Endothelial cell of umbilical vein (primary cell): ENCODE measurements at regions not wholly inside any gene's neighbourhood (a gene's known extent, or its start where the extent isn't known, plus 50 kb on each side); places are given as distances from the start of the nearest gene placed in this dataset.
"Not testable (repeated sequence)": the region's sequence is repeated elsewhere in the genome, so short reads cannot be mapped to it uniquely, and the experiment has no call there.

Experiments used
- BruUV-seq: library from RNA; stranded (reverse); fragments of 400-500 nt; replicated peaks from 2 replicates; lab custom pipeline; 2021; lab: Mats Ljungman, UMichigan
- CTCF ChIA-PET: fragments of 300-600, 350-600 bp; sonication (Branson Sonifier 250); formaldehyde crosslinking; loops from one replicate; lab custom pipeline; 2021; ENCODE audit warnings: antibody characterized with exemption, inconsistent platforms; lab: Charles Lee
- POLR2A ChIA-PET: fragments of 300-600, 350-600 bp; sonication (Branson Sonifier 250); formaldehyde crosslinking; loops from one replicate; lab custom pipeline; 2021; ENCODE audit warnings: antibody characterized with exemption, inconsistent platforms; lab: Charles Lee
- DNase-seq: peaks from one replicate; pipeline ENCODE4 v3.0.0-alpha.2; 2011; ENCODE audit warnings: low read depth, low spot score
- FAIRE-seq: peaks from 2 replicates; lab custom pipeline; 2011; peaks lifted over from hg19 to GRCh38; lab: Jason Lieb, UNC
- H2AFZ ChIP-seq: 2 replicates; pipeline ENCODE4 v1.6.0; 2012; ENCODE audit warnings: low read depth, low read length, control low read depth, inconsistent platforms
- H3K27ac ChIP-seq: 2 replicates; pipeline ENCODE4 v1.5.1; 2011; ENCODE audit warnings: low read depth, mild to moderate bottlenecking, control low read depth, low read length, moderate library complexity; ENCODE audit not compliant: insufficient read depth
- H3K27me3 ChIP-seq, 2 experiments: 2 replicates each; pipeline versions ENCODE4 v1.6.0 to v1.6.1; 2011; ENCODE audit warnings: low read length in 2 of 2, mixed read lengths in 1 of 2; ENCODE audit not compliant: control insufficient read depth in 2 of 2, insufficient read depth in 2 of 2
- H3K36me3 ChIP-seq, 2 experiments: 2 replicates in 1 of 2; 3 replicates in 1 of 2; pipeline ENCODE4 v1.5.1; 2011; ENCODE audit warnings: low read length in 2 of 2, mild to moderate bottlenecking in 1 of 2, moderate library complexity in 1 of 2; ENCODE audit not compliant: control insufficient read depth in 2 of 2, insufficient read depth in 2 of 2; ENCODE audit errors: extremely low read depth in 1 of 2
- H3K4me1 ChIP-seq: 3 replicates; pipeline ENCODE4 v1.5.1; 2011; ENCODE audit warnings: mild to moderate bottlenecking, low read length; ENCODE audit not compliant: control insufficient read depth, insufficient read depth; ENCODE audit errors: extremely low read depth
- H3K4me2 ChIP-seq: 2 replicates; pipeline ENCODE4 v1.6.1; 2011; ENCODE audit warnings: low read length, control low read depth, mixed read lengths; ENCODE audit not compliant: insufficient read depth
- H3K4me3 ChIP-seq, 3 experiments: fragments of 200-600 bp in 1 of 3; sonication (generic), shearing (Covaris generic) in 1 of 3; replicated peaks in 1 of 3; 2 replicates each; pipeline ENCODE4 v1.5.1; 2011 to 2016; ENCODE audit warnings: control low read depth in 3 of 3, low read length in 3 of 3, mild to moderate bottlenecking in 2 of 3, inconsistent platforms in 1 of 3, low read depth in 1 of 3, moderate library complexity in 1 of 3; ENCODE audit not compliant: insufficient read depth in 1 of 3
- H3K79me2 ChIP-seq: 2 replicates; pipeline ENCODE4 v1.6.0; 2012; ENCODE audit warnings: low read length, inconsistent platforms; ENCODE audit not compliant: control insufficient read depth, insufficient read depth
- H3K9ac ChIP-seq: replicated peaks from 2 replicates; pipeline ENCODE3; 2011; ENCODE audit warnings: low read length, control low read depth; ENCODE audit not compliant: insufficient read depth; ENCODE audit errors: extremely low read depth
- H3K9me1 ChIP-seq: replicated peaks from 3 replicates; pipeline ENCODE4 v1.6.0; 2011; ENCODE audit warnings: mild to moderate bottlenecking, low read length; ENCODE audit not compliant: control insufficient read depth, insufficient read depth; ENCODE audit errors: extremely low read depth
- H3K9me3 ChIP-seq: replicated peaks from 2 replicates; pipeline ENCODE4 v1.5.1; 2012; ENCODE audit warnings: low read length, inconsistent platforms; ENCODE audit not compliant: control insufficient read depth, insufficient read depth
- H4K20me1 ChIP-seq: replicated peaks from 2 replicates; pipeline ENCODE3; 2011; ENCODE audit warnings: mild to moderate bottlenecking, low read length; ENCODE audit not compliant: control insufficient read depth, insufficient read depth; ENCODE audit errors: extremely low read depth
- CTCF ChIP-seq, 2 donors: IDR thresholded peaks; 1 replicate in 1 of 2; 2 replicates in 1 of 2; pipeline ENCODE4 v1.5.1; 2011; ENCODE audit warnings: low read length in 2 of 2, mild to moderate bottlenecking in 2 of 2, moderate library complexity in 2 of 2, control low read depth in 1 of 2, inconsistent platforms in 1 of 2, low read depth in 1 of 2; ENCODE audit not compliant: insufficient read depth in 1 of 2; ENCODE audit errors: extremely low read depth in 1 of 2
- EZH2 ChIP-seq: IDR thresholded peaks from 2 replicates; pipeline ENCODE4 v1.6.1; 2012; ENCODE audit warnings: borderline replicate concordance, low read depth, mild to moderate bottlenecking, moderate library complexity, low read length, inconsistent platforms; ENCODE audit not compliant: severe bottlenecking
- FOS ChIP-seq: IDR thresholded peaks from 2 replicates; pipeline ENCODE4 v1.6.1; 2011; ENCODE audit warnings: mild to moderate bottlenecking, low read length, moderate library complexity, borderline replicate concordance; ENCODE audit not compliant: insufficient read depth
- GATA2 ChIP-seq: IDR thresholded peaks from 2 replicates; pipeline ENCODE4 v1.7.0; 2011; ENCODE audit warnings: low read depth, mild to moderate bottlenecking, moderate library complexity, mixed read lengths, low read length; ENCODE audit not compliant: insufficient read length, insufficient read depth
- JUN ChIP-seq: IDR thresholded peaks from 2 replicates; pipeline ENCODE4 v1.6.1; 2011; ENCODE audit warnings: borderline replicate concordance, low read depth; ENCODE audit not compliant: insufficient read length, insufficient read depth
- MAX ChIP-seq: IDR thresholded peaks from 2 replicates; pipeline ENCODE4 v1.6.1; 2011; ENCODE audit not compliant: insufficient read depth, insufficient read length
- MYC ChIP-seq: IDR thresholded peaks from one replicate; pipeline ENCODE4 v1.6.1; 2011; ENCODE audit warnings: mild to moderate bottlenecking, low read depth, low read length
- POLR2A ChIP-seq: IDR thresholded peaks from 2 replicates; pipeline ENCODE4 v1.6.1; 2012; ENCODE audit warnings: low read depth, mild to moderate bottlenecking, control low read depth, low read length
- POLR2AphosphoS5 ChIP-seq: IDR thresholded peaks from 2 replicates; pipeline ENCODE4 v1.6.1; 2012; ENCODE audit warnings: low read depth, mild to moderate bottlenecking, control low read depth, low read length, moderate library complexity; ENCODE audit not compliant: insufficient read depth
- dilution Hi-C: fragments of 300-500 bp; cut with MboI; formaldehyde crosslinking; loops from one replicate; pipeline ENCODE4 v1.15.0; 2019; ENCODE audit warnings: low sequenced_read_pairs; ENCODE audit not compliant: extremely low pct_ligation_motif_present
- intact Hi-C: fragments of 100-400 bp; cut with micrococcal nuclease; formaldehyde crosslinking; loops from one replicate; pipeline ENCODE4 v1.10.0; 2022

- no peaks in the 10 kb centered on the region for H3K9me3 ChIP-seq
- FAIRE-seq (no peak), DNase-seq (no peak)
- H3K4me2 ChIP-seq, result no peak overlapping the region
- dilution Hi-C loops, result no loop called here
- no peaks in the 10 kb centered on the region for H3K27me3 ChIP-seq
- no peaks in the 10 kb centered on the region for H3K79me2 ChIP-seq
- intact Hi-C loops, result no loop called here
- no peak overlapping the region for H3K4me3 ChIP-seq
- no peaks in the 10 kb centered on the region for H4K20me1 ChIP-seq
- no peak overlapping the region for H2AFZ ChIP-seq
- no peak overlapping the region for H3K9ac ChIP-seq
- no peaks in the 10 kb centered on the region for H3K9me1 ChIP-seq
- no peaks in the 10 kb centered on the region for H3K4me1 ChIP-seq
- H3K27ac ChIP-seq, result no peak overlapping the region
- POLR2A ChIA-PET, result no interaction called here
- CTCF ChIA-PET, result interaction anchor here (1.4 to 2.2 kb wide), 2 partner anchors 21 to 144 kb away, joined by 4 read pairs; no protein-coding TSS in a partner anchor
- H3K36me3 ChIP-seq, result no peaks in the 10 kb centered on the region
- BruUV-seq, result no TSS peak
- no peak for TF ChIP-seq POLR2AphosphoS5
- no peak for TF ChIP-seq GATA2
- no peak for TF ChIP-seq CTCF (IDR thresholded peaks at IDR 0.05; ENCODE audit: extremely low read depth in 1 of 2, insufficient read depth in 1 of 2, low read depth in 1 of 2, low read length in 2 of 2)
- TF ChIP-seq FOS, result no peak
- no peak for TF ChIP-seq MYC
- no peak for TF ChIP-seq MAX
- no peak for TF ChIP-seq JUN
- TF ChIP-seq POLR2A, result no peak
- TF ChIP-seq EZH2, result no peak
Measured at GRCh38 chr14:23766737-23767401, 130.7 kb downstream of the DHRS2 start.

- H3K4me3 ChIP-seq, H3K9me1 ChIP-seq, H3K4me2 ChIP-seq, H3K4me1 ChIP-seq, CTCF ChIA-PET, H3K27me3 ChIP-seq, H4K20me1 ChIP-seq, dilution Hi-C loops, H3K9me3 ChIP-seq, H3K27ac ChIP-seq, intact Hi-C loops, BruUV-seq, FAIRE-seq, POLR2A ChIA-PET, H3K9ac ChIP-seq, H3K79me2 ChIP-seq, DNase-seq, H3K36me3 ChIP-seq, H2AFZ ChIP-seq: not testable (repeated sequence)
Measured at GRCh38 chr14:23769221-23769728, 133.1 kb downstream of the DHRS2 start.
